Neural progenitor cell (in vitro differentiated cells): ENCODE measurements at regions not wholly inside any gene's neighbourhood (a gene's known extent, or its start where the extent isn't known, plus 50 kb on each side); places are given as distances from the start of the nearest gene placed in this dataset.

ENCODE experiments used
- EZH2 ChIP-seq: fragments of 200-600 bp; sonication (generic); IDR thresholded peaks from 2 replicates; pipeline ENCODE4 v1.6.1; 2017; ENCODE audit warnings: antibody characterized with exemption, mild to moderate bottlenecking, moderate library complexity
- EZH2phosphoT487 ChIP-seq: fragments of 200-600 bp; sonication (generic); IDR thresholded peaks from 2 replicates; pipeline ENCODE4 v1.6.1; 2017; ENCODE audit warnings: antibody characterized with exemption
- TF ChIP-seq, protein P1 (sequence below): fragments of 200-600 bp; sonication (generic); IDR thresholded peaks from 2 replicates; pipeline ENCODE4 v1.5.1; 2017; ENCODE audit warnings: antibody characterized with exemption, mild to moderate bottlenecking

DNA sequence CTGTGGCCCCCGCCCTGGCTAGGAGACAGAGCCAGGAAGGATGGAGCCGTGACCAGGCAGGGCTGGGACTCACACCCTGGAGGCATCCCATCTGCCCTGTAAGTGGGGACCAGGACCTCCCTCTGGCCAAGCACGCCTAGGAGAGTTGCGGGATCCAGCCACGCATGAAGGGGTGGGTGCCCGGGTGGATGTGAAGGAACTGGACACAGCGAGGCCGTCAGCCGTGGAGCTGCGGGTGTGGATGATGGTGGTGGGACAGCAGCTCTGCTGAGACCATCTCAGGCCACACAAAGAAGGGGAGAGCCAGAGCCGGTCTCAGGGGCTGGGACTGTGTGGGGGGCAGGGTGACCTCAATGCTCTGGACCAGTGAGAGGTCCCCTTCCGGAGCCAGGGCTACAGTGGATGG is 746.4 kb downstream of the BRD1 start:
- TF ChIP-seq, protein P1, sequence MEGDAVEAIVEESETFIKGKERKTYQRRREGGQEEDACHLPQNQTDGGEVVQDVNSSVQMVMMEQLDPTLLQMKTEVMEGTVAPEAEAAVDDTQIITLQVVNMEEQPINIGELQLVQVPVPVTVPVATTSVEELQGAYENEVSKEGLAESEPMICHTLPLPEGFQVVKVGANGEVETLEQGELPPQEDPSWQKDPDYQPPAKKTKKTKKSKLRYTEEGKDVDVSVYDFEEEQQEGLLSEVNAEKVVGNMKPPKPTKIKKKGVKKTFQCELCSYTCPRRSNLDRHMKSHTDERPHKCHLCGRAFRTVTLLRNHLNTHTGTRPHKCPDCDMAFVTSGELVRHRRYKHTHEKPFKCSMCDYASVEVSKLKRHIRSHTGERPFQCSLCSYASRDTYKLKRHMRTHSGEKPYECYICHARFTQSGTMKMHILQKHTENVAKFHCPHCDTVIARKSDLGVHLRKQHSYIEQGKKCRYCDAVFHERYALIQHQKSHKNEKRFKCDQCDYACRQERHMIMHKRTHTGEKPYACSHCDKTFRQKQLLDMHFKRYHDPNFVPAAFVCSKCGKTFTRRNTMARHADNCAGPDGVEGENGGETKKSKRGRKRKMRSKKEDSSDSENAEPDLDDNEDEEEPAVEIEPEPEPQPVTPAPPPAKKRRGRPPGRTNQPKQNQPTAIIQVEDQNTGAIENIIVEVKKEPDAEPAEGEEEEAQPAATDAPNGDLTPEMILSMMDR, result no peak
- TF ChIP-seq EZH2, result no peak
- no peak for TF ChIP-seq EZH2phosphoT487
